Stimulated activated CD8-positive, alpha-beta memory T cell treated with anti-CD3 and anti-CD28 coated beads, Interleukin-7, amount 100 ng/mL, for 4 hours (primary cell): ENCODE measurements at regions not wholly inside any gene's neighbourhood (a gene's known extent, or its start where the extent isn't known, plus 50 kb on each side); places are given as distances from the start of the nearest gene placed in this dataset.
"Not testable (repeated sequence)": the region's sequence is repeated elsewhere in the genome, so short reads cannot be mapped to it uniquely, and the experiment has no call there.

Experiments used
- DNase-seq, 2 donors: peaks; one replicate each; pipeline ENCODE4 v3.0.0-alpha.2; 2020; ENCODE audit warnings: low read depth in 2 of 2

- DNase-seq, result no peak
Observed at GRCh38 chr15:88994286-88994685, 81.1 kb upstream of the MFGE8 start.

- no peak for DNase-seq
Observed at GRCh38 chr15:88995449-88995848, 82.3 kb upstream of the MFGE8 start.

- DNase-seq, result no peak
Observed at GRCh38 chr15:88997531-88997930, 84.4 kb upstream of the MFGE8 start.

GRCh38 chr15:88998980-88999713 is 86.0 kb upstream of the MFGE8 start:
- no peak for DNase-seq

- DNase-seq, result not testable (repeated sequence)
Observed at GRCh38 chr15:89001708-89002275, 86.5 kb upstream of the ABHD2 start.

- no peak for DNase-seq
Observed at GRCh38 chr15:89002281-89002761, 85.9 kb upstream of the ABHD2 start.

GRCh38 chr15:89002830-89003229 is 85.4 kb upstream of the ABHD2 start:
- no peak for DNase-seq

GRCh38 chr15:89003865-89004725 is 84.2 kb upstream of the ABHD2 start:
- DNase-seq, result no peak

- no peak for DNase-seq
Observed at GRCh38 chr15:89004726-89005030, 83.6 kb upstream of the ABHD2 start.

GRCh38 chr15:89007527-89007926 is 80.7 kb upstream of the ABHD2 start:
- not testable (repeated sequence) for DNase-seq

- no peak for DNase-seq
Observed at GRCh38 chr15:89007989-89008388, 80.3 kb upstream of the ABHD2 start.

- DNase-seq, result no peak
Observed at GRCh38 chr15:89009080-89009479, 79.2 kb upstream of the ABHD2 start.

- no peak for DNase-seq
Observed at GRCh38 chr15:89015412-89016097, 72.7 kb upstream of the ABHD2 start.

- no peak for DNase-seq
Observed at GRCh38 chr15:89016549-89017041, 71.7 kb upstream of the ABHD2 start.

GRCh38 chr15:89017370-89018066 is 70.7 kb upstream of the ABHD2 start:
- peak; percentile 62 to 67 for DNase-seq

GRCh38 chr15:89018207-89018606 is 70.0 kb upstream of the ABHD2 start:
- no peak for DNase-seq

- no peak for DNase-seq
Observed at GRCh38 chr15:89019436-89019835, 68.8 kb upstream of the ABHD2 start.

- no peak for DNase-seq
Observed at GRCh38 chr15:89021224-89021623, 67.0 kb upstream of the ABHD2 start.

- not testable (repeated sequence) for DNase-seq
Observed at GRCh38 chr15:89021886-89022285, 66.4 kb upstream of the ABHD2 start.

- no peak for DNase-seq
Observed at GRCh38 chr15:89023311-89023961, 64.8 kb upstream of the ABHD2 start.

GRCh38 chr15:89024418-89024817 is 63.8 kb upstream of the ABHD2 start:
- DNase-seq, result no peak
